NCI-H146 (cell line): ENCODE measurements at regions not wholly inside any gene's neighbourhood (a gene's known extent, or its start where the extent isn't known, plus 50 kb on each side); places are given as distances from the start of the nearest gene placed in this dataset.
A peak's percentile ranks its signal among the peaks of the same experiment; 100 is the strongest.
"Not testable (repeated sequence)": the region's sequence is repeated elsewhere in the genome, so short reads cannot be mapped to it uniquely, and the experiment has no call there.

Experiments
- DNase-seq: peaks from one replicate; lab custom pipeline; 2025; lab: John Stamatoyannopoulos, UW

GRCh38 chr6:86872810-86873209, 64.5 kb upstream of the HTR1E start:
- DNase-seq: not testable (repeated sequence)

GRCh38 chr6:86871681-86872080, 65.6 kb upstream of the HTR1E start:
- peak; percentile 41 for DNase-seq

GRCh38 chr6:86869500-86869899, 67.8 kb upstream of the HTR1E start:
- DNase-seq: no peak

- DNase-seq: no peak
Measured at GRCh38 chr6:86859513-86859912, 77.8 kb upstream of the HTR1E start.

- DNase-seq: no peak
Measured at GRCh38 chr6:86858970-86859369, 78.4 kb upstream of the HTR1E start.

- no peak for DNase-seq
Measured at GRCh38 chr6:86857783-86858182, 79.5 kb upstream of the HTR1E start.

GRCh38 chr6:86856937-86857563, 80.3 kb upstream of the HTR1E start:
- peak; percentile 33 for DNase-seq

GRCh38 chr6:86856379-86856778, 80.9 kb upstream of the HTR1E start:
- DNase-seq: no peak

- DNase-seq: no peak
Measured at GRCh38 chr6:86848986-86849385, 88.3 kb upstream of the HTR1E start.

- no peak for DNase-seq
Measured at GRCh38 chr6:86832686-86833085, 104.6 kb upstream of the HTR1E start.

- DNase-seq: no peak
Measured at GRCh38 chr6:86825436-86825835, 111.9 kb upstream of the HTR1E start.

- no peak for DNase-seq
Measured at GRCh38 chr6:86822747-86823146, 114.6 kb upstream of the HTR1E start.

- DNase-seq: no peak
Measured at GRCh38 chr6:86820750-86821149, 116.6 kb upstream of the HTR1E start.

- no peak for DNase-seq
Measured at GRCh38 chr6:86793649-86794048, 143.7 kb upstream of the HTR1E start.

GRCh38 chr6:86791476-86791875, 145.9 kb upstream of the HTR1E start:
- DNase-seq: no peak

- no peak for DNase-seq
Measured at GRCh38 chr6:86789779-86790411, 147.4 kb upstream of the HTR1E start.

GRCh38 chr6:86782328-86782727, 155.0 kb upstream of the HTR1E start:
- no peak for DNase-seq

GRCh38 chr6:86780923-86781322, 156.4 kb upstream of the HTR1E start:
- DNase-seq: no peak

- DNase-seq: no peak
Measured at GRCh38 chr6:86775893-86776292, 161.4 kb upstream of the HTR1E start.

- no peak for DNase-seq
Measured at GRCh38 chr6:86765211-86765610, 172.1 kb upstream of the HTR1E start.

- not testable (repeated sequence) for DNase-seq
Measured at GRCh38 chr6:86759953-86760352, 177.4 kb upstream of the HTR1E start.

GRCh38 chr6:86756640-86757229, 180.6 kb upstream of the HTR1E start:
- DNase-seq: no peak

- no peak for DNase-seq
Measured at GRCh38 chr6:86744048-86744447, 193.3 kb upstream of the HTR1E start.

- no peak for DNase-seq
Measured at GRCh38 chr6:86738078-86738477, 199.2 kb upstream of the HTR1E start.
